HL-60 (cell line): ENCODE measurements at regions not wholly inside any gene's neighbourhood (a gene's known extent, or its start where the extent isn't known, plus 50 kb on each side); places are given as distances from the start of the nearest gene placed in this dataset.

ENCODE experiments used
- DNase-seq, 2 experiments: peaks; one replicate each; pipeline ENCODE4 v3.0.0-alpha.2; 2010 to 2020; ENCODE audit warnings: low read depth in 1 of 2, low spot score in 1 of 2
- H3K27ac ChIP-seq: fragments of 250-450 bp; sonication (Bioruptor Pico); replicated peaks from 2 replicates; pipeline ENCODE4 v1.5.1; 2020; ENCODE audit warnings: mild to moderate bottlenecking, moderate library complexity
- H3K27me3 ChIP-seq: fragments of 250-450 bp; sonication (Bioruptor Pico); 2 replicates; pipeline ENCODE4 v1.5.1; 2021; ENCODE audit warnings: mild to moderate bottlenecking, moderate library complexity; ENCODE audit not compliant: insufficient read depth, poor library complexity, severe bottlenecking
- H3K4me3 ChIP-seq: replicated peaks from 2 replicates; pipeline ENCODE4 v1.5.1; 2011; ENCODE audit warnings: mild to moderate bottlenecking, control low read depth, low read length; ENCODE audit not compliant: insufficient read depth
- GABPA ChIP-seq: IDR thresholded peaks from 2 replicates; pipeline ENCODE4 v1.6.1; 2012; ENCODE audit warnings: low read depth
- POLR2AphosphoS5 ChIP-seq: IDR thresholded peaks from 2 replicates; pipeline ENCODE4 v1.6.1; 2012; ENCODE audit warnings: low read depth
- SPI1 ChIP-seq: IDR thresholded peaks from 2 replicates; pipeline ENCODE4 v1.6.1; 2012; ENCODE audit warnings: low read depth, mild to moderate bottlenecking, borderline replicate concordance
- TF ChIP-seq, protein P1 (sequence below): IDR thresholded peaks from one replicate; pipeline ENCODE4 v1.5.1; 2011; ENCODE audit warnings: low read length, control low read depth, inconsistent platforms; ENCODE audit not compliant: insufficient read depth
- TF ChIP-seq, protein P2 (sequence below): IDR thresholded peaks from 2 replicates; pipeline ENCODE4 v1.6.1; 2012; ENCODE audit warnings: low read depth; ENCODE audit not compliant: insufficient replicate concordance

DNA sequence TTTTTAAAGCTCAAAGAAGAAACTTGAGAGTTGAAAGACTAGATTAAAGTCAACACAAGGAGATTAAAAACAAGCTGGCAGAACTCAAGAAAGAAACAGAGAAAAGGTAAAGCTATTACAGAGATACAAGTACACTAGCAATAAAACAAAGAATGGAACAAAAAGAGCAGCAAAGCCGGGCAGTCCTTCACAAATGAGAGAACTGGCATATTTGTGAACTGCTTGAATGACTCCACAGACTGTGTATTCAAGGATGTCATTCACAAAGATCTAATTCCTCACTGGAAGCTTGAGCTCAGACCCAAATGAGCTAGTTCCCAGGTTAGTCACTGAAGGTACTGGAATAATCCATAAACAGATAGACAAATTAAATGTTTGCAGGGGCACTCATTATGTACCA is 318.0 kb downstream of the MYCN start:
- no peaks in the 10 kb centered on the region for H3K27me3 ChIP-seq
- TF ChIP-seq, protein P1, sequence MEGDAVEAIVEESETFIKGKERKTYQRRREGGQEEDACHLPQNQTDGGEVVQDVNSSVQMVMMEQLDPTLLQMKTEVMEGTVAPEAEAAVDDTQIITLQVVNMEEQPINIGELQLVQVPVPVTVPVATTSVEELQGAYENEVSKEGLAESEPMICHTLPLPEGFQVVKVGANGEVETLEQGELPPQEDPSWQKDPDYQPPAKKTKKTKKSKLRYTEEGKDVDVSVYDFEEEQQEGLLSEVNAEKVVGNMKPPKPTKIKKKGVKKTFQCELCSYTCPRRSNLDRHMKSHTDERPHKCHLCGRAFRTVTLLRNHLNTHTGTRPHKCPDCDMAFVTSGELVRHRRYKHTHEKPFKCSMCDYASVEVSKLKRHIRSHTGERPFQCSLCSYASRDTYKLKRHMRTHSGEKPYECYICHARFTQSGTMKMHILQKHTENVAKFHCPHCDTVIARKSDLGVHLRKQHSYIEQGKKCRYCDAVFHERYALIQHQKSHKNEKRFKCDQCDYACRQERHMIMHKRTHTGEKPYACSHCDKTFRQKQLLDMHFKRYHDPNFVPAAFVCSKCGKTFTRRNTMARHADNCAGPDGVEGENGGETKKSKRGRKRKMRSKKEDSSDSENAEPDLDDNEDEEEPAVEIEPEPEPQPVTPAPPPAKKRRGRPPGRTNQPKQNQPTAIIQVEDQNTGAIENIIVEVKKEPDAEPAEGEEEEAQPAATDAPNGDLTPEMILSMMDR: no peak
- no peak overlapping the region for H3K4me3 ChIP-seq
- H3K27ac ChIP-seq: no peak overlapping the region
- no peak for DNase-seq

DNA sequence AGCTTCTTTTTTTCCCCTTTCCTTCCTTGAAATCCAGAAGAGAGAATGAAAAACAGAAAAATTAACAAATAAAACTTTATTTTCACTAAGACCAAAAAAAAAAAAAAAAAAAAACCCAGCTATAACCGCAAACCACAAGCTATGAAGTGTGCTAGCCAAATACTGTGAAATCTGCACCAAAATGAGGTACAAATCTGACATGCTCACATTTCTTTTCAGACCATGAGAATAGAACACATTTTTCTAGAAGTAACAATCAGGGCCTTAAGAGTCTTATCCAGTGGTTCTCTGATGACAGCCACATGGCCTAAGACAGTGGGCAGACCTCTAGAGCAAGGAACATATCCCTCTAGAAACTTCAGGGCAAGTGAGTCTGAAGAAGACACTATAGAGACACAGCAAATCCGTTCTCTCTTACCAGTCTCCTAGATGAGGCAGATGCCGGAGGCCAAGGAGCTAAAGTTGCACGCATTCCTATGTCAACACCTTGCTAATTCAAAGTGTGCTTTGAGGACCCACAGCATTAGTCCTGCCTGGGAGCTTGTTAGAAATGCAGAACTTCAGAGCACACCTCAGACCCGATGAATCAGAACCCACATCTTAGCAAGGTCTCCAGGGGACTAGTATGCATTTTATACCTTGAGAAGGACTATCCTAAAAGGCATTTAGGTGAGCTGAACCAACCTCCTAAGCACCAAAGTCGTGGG is 317.1 kb downstream of the MYCN start:
- TF ChIP-seq SPI1 (no peak), POLR2AphosphoS5 (no peak), GABPA (no peak)
- TF ChIP-seq, protein P2, sequence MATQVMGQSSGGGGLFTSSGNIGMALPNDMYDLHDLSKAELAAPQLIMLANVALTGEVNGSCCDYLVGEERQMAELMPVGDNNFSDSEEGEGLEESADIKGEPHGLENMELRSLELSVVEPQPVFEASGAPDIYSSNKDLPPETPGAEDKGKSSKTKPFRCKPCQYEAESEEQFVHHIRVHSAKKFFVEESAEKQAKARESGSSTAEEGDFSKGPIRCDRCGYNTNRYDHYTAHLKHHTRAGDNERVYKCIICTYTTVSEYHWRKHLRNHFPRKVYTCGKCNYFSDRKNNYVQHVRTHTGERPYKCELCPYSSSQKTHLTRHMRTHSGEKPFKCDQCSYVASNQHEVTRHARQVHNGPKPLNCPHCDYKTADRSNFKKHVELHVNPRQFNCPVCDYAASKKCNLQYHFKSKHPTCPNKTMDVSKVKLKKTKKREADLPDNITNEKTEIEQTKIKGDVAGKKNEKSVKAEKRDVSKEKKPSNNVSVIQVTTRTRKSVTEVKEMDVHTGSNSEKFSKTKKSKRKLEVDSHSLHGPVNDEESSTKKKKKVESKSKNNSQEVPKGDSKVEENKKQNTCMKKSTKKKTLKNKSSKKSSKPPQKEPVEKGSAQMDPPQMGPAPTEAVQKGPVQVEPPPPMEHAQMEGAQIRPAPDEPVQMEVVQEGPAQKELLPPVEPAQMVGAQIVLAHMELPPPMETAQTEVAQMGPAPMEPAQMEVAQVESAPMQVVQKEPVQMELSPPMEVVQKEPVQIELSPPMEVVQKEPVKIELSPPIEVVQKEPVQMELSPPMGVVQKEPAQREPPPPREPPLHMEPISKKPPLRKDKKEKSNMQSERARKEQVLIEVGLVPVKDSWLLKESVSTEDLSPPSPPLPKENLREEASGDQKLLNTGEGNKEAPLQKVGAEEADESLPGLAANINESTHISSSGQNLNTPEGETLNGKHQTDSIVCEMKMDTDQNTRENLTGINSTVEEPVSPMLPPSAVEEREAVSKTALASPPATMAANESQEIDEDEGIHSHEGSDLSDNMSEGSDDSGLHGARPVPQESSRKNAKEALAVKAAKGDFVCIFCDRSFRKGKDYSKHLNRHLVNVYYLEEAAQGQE: no peak
- TF ChIP-seq, protein P1: no peak
- DNase-seq: no peak
- Histone ChIP-seq H3K4me3 (no peak overlapping the region), H3K27me3 (no peaks in the 10 kb centered on the region), H3K27ac (no peak overlapping the region)

DNA sequence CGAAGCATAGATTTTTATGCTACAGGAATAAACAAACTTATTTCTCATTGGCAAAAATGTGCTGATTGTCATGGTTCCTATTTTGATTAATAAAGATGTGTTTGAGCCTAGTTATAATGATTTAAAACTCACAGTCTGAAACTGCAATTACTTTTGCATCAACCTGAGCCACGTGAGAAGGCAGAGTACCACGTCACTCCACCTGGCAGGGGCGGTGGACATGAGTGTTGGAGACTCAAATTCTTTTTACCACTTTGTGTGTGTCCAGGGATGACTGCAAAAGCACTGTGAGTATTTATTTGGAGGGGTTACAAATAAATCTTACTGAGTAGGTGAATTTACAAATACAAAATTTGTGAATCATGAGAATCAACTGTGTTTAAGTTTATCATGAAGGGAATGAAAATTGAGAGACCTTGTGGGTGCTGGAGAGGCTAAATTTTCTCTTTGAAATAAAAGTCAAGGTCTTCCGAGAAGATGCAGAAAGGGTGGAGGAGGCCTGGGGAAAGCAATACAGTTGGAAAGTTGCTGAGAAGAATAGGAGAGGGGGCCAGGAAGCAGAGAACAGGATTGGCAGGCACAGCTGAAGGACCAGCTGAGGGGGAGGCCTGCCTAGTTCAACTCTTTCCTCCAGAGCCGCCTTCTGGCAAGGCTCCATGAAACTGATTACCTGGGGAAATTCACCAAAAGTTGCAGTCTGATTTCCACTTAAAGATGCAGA is 316.4 kb downstream of the MYCN start:
- no peak for DNase-seq
- Histone ChIP-seq H3K27me3 (no peaks in the 10 kb centered on the region), H3K27ac (no peak overlapping the region), H3K4me3 (no peak overlapping the region)
- TF ChIP-seq SPI1: no peak
- no peak for TF ChIP-seq GABPA
- TF ChIP-seq, protein P2: no peak
- TF ChIP-seq, protein P1: no peak
- no peak for TF ChIP-seq POLR2AphosphoS5

DNA sequence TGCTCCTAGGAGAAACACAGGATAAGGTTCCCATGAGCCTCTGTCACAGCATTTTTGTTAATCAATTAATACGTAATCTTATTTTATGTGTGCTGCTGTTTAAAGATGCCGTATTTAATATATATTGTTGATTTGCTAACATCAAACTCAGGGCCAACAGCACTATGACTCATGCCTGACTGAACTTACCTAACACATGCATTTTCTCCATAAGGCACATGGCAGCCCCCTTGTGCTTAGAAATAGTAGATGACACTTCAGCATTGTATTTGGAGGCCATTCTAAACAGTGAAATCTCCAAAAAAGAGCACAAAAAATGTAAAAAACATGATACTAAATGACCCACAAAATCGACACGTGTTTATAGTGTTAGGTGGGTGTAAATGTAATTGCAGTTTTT is 314.8 kb downstream of the MYCN start:
- no peaks in the 10 kb centered on the region for H3K27me3 ChIP-seq
- no peak for DNase-seq
- no peak overlapping the region for H3K27ac ChIP-seq
- no peak overlapping the region for H3K4me3 ChIP-seq
- TF ChIP-seq, protein P1: no peak
- TF ChIP-seq, protein P2: no peak
- TF ChIP-seq POLR2AphosphoS5: no peak
- no peak for TF ChIP-seq SPI1
- TF ChIP-seq GABPA: no peak
